Lung (tissue), 11 donors: ENCODE measurements at regions not wholly inside any gene's neighbourhood (a gene's known extent, or its start where the extent isn't known, plus 50 kb on each side); places are given as distances from the start of the nearest gene placed in this dataset.

Experiments
- ATAC-seq: fragments of 200-7000 bp; cut with Tn5 transposase; one replicate; pipeline ENCODE4 v1.9.1; 2020; ENCODE audit warnings: moderate number of reproducible peaks; ENCODE audit not compliant: insufficient read depth, low FRiP score
- DNase-seq, 3 donors: peaks; one replicate each; pipeline ENCODE4 v3.0.0-alpha.2; 2013 to 2017
- H3K27ac ChIP-seq, 2 donors: one replicate each; pipeline ENCODE4 v1.5.1; 2013; ENCODE audit warnings: mild to moderate bottlenecking in 2 of 2, moderate library complexity in 2 of 2, control low read depth in 1 of 2, inconsistent platforms in 1 of 2, low read depth in 1 of 2, low read length in 1 of 2
- H3K27me3 ChIP-seq, 3 donors: one replicate each; pipeline ENCODE4 v1.5.1; 2013; ENCODE audit warnings: low read length in 2 of 3; ENCODE audit not compliant: control insufficient read depth in 3 of 3, insufficient read depth in 3 of 3
- H3K36me3 ChIP-seq, 4 donors: one replicate each; pipeline ENCODE4 v1.5.1; 2013; ENCODE audit warnings: low read length in 4 of 4, mild to moderate bottlenecking in 1 of 4, moderate library complexity in 1 of 4; ENCODE audit not compliant: control insufficient read depth in 4 of 4, insufficient read depth in 4 of 4
- H3K4me1 ChIP-seq, 5 donors: one replicate each; pipeline ENCODE4 v1.5.1; 2013; ENCODE audit warnings: low read length in 5 of 5, mild to moderate bottlenecking in 2 of 5, moderate library complexity in 1 of 5; ENCODE audit not compliant: control insufficient read depth in 5 of 5, insufficient read depth in 5 of 5
- H3K4me3 ChIP-seq: one replicate; pipeline ENCODE4 v1.5.1; 2013; ENCODE audit warnings: mild to moderate bottlenecking, control low read depth, moderate library complexity
- H3K9ac ChIP-seq, 2 donors: one replicate each; pipeline ENCODE4 v1.5.1; 2013; ENCODE audit warnings: low read length in 2 of 2, control low read depth in 1 of 2; ENCODE audit not compliant: insufficient read depth in 1 of 2
- H3K9me3 ChIP-seq, 4 donors: one replicate each; pipeline ENCODE4 v1.5.1; 2013; ENCODE audit warnings: low read length in 3 of 4, mild to moderate bottlenecking in 1 of 4, moderate library complexity in 1 of 4; ENCODE audit not compliant: control insufficient read depth in 4 of 4, insufficient read depth in 3 of 4
- WGBS, 2 donors: extraction: QIAGEN DNeasy Blood & Tissue Kit; methylation state at CpG; one replicate each; pipeline ENCODE4 v1.1.7; 2013; 5-methylcytosine and 5-hydroxymethylcytosine counted together
- TF ChIP-seq, protein P1 (sequence below): IDR thresholded peaks from 2 replicates; pipeline ENCODE4 v1.5.1; 2012; ENCODE audit warnings: mild to moderate bottlenecking; ENCODE audit errors: control extremely low read depth, extremely low read depth
- donor health status: control.
- donor health status: control.
- donor health status: Bipolar disorder and iron deficiency.
- donor health status: healthy.
- donor health status: DM: yes; HTN: yes; CAD: no.

GRCh38 chr16:86854626-86855294, 276.4 kb downstream of the FOXL1 start:
- no peaks in the 10 kb centered on the region for H3K9me3 ChIP-seq
- TF ChIP-seq, protein P1, sequence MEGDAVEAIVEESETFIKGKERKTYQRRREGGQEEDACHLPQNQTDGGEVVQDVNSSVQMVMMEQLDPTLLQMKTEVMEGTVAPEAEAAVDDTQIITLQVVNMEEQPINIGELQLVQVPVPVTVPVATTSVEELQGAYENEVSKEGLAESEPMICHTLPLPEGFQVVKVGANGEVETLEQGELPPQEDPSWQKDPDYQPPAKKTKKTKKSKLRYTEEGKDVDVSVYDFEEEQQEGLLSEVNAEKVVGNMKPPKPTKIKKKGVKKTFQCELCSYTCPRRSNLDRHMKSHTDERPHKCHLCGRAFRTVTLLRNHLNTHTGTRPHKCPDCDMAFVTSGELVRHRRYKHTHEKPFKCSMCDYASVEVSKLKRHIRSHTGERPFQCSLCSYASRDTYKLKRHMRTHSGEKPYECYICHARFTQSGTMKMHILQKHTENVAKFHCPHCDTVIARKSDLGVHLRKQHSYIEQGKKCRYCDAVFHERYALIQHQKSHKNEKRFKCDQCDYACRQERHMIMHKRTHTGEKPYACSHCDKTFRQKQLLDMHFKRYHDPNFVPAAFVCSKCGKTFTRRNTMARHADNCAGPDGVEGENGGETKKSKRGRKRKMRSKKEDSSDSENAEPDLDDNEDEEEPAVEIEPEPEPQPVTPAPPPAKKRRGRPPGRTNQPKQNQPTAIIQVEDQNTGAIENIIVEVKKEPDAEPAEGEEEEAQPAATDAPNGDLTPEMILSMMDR = no peak
- WGBS, 2 donors = 69 to 70% methylated on average over 7 of the region's 7 CpGs

GRCh38 chr16:86856946-86857586, 278.7 kb downstream of the FOXL1 start:
- Histone ChIP-seq H3K27ac (no peak overlapping the region), H3K36me3 (no peaks in the 10 kb centered on the region), H3K9me3 (no peaks in the 10 kb centered on the region), H3K9ac (no peak overlapping the region), H3K4me1 (peaks cover 0 to 7% (median 0%) of the 10 kb centered on the region in 5 donors), H3K27me3 (no peaks in the 10 kb centered on the region), H3K4me3 (no peak overlapping the region)
- ATAC-seq = no peak
- DNase-seq = no peak
- 79 to 87% methylated on average over 15 of the region's 15 CpGs for WGBS, 2 donors
- TF ChIP-seq, protein P1 = no peak

More at GRCh38 chr16:86854626-86855294, 276.4 kb downstream of the FOXL1 start:
- ATAC-seq = no peak
- no peaks in the 10 kb centered on the region for H3K36me3 ChIP-seq
- H3K4me3 ChIP-seq = no peak overlapping the region
- H3K4me1 ChIP-seq = peaks cover 0 to 7% (median 0%) of the 10 kb centered on the region in 5 donors
- H3K27me3 ChIP-seq = no peaks in the 10 kb centered on the region
- H3K27ac ChIP-seq = no peak overlapping the region
- DNase-seq = no peak
- H3K9ac ChIP-seq = no peak overlapping the region

DNA sequence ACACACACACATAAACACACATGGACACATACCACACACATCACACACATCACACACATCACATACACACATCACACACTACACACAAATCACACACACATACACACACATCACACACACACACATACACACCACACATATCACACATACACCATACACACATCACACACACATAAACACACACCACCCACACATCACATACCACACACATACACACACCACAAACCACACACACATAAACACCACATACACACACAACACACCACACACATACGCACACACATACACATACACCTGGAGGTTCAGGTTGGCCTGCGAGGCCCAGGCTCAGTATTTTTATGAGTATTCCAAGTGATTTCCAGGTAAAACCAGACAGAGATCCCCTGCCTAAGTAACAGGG, 279.5 kb downstream of the FOXL1 start:
- Histone ChIP-seq H3K9ac (no peak overlapping the region), H3K9me3 (no peaks in the 10 kb centered on the region), H3K4me3 (no peak overlapping the region), H3K27ac (no peak overlapping the region), H3K4me1 (peaks cover 0 to 9% (median under 1%) of the 10 kb centered on the region in 5 donors), H3K27me3 (no peaks in the 10 kb centered on the region), H3K36me3 (no peaks in the 10 kb centered on the region)
- ATAC-seq (no peak), DNase-seq (no peak)
- 95 to 97% methylated on average over 2 of the region's 2 CpGs for WGBS, 2 donors
- TF ChIP-seq, protein P1 = no peak
